Uterus (tissue), 2 donors: ENCODE measurements at regions not wholly inside any gene's neighbourhood (a gene's known extent, or its start where the extent isn't known, plus 50 kb on each side); places are given as distances from the start of the nearest gene placed in this dataset.

Source experiments
- POLR2A ChIP-seq, 2 donors: fragments of 450-650 bp; IDR thresholded peaks; one replicate each; pipeline ENCODE4 v1.6.1; 2016; ENCODE audit warnings: antibody characterized with exemption in 2 of 2, mild to moderate bottlenecking in 1 of 2, moderate library complexity in 1 of 2
- TF ChIP-seq, protein P1 (sequence below), 4 experiments: fragments of 200-600 bp in 2 of 4; fragments of 450-650 bp in 2 of 4; sonication (generic) in 2 of 4; IDR thresholded peaks; one replicate each; pipeline ENCODE4 v1.5.1; 2016 to 2019; ENCODE audit warnings: antibody characterized with exemption in 4 of 4, mild to moderate bottlenecking in 2 of 4, moderate library complexity in 1 of 4

DNA sequence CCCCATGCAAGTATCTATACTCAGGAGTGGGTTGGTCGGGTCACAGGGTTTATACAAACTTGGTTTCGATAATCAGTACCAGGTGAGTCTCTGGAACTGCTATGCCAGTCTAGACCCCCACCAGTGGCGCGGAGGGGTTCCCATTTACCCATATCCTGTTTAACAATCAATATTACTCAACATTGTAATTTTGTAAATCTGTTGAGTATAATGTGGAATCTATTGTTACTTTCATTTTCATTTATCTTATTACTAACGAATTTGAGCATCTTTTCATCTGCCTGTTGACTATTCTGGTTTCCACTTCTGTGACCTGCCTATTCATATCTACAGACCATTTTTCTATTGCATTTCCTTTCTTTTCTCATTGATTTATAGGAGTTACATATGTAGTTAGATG lies 275.2 kb upstream of the CRY1 start:
- TF ChIP-seq, protein P1, sequence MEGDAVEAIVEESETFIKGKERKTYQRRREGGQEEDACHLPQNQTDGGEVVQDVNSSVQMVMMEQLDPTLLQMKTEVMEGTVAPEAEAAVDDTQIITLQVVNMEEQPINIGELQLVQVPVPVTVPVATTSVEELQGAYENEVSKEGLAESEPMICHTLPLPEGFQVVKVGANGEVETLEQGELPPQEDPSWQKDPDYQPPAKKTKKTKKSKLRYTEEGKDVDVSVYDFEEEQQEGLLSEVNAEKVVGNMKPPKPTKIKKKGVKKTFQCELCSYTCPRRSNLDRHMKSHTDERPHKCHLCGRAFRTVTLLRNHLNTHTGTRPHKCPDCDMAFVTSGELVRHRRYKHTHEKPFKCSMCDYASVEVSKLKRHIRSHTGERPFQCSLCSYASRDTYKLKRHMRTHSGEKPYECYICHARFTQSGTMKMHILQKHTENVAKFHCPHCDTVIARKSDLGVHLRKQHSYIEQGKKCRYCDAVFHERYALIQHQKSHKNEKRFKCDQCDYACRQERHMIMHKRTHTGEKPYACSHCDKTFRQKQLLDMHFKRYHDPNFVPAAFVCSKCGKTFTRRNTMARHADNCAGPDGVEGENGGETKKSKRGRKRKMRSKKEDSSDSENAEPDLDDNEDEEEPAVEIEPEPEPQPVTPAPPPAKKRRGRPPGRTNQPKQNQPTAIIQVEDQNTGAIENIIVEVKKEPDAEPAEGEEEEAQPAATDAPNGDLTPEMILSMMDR (IDR thresholded peaks at IDR 0.05) = no peak
- TF ChIP-seq POLR2A (IDR thresholded peaks at IDR 0.05) = no peak
